ENCODE measurements at regions not wholly inside any gene's neighbourhood (a gene's known extent, or its start where the extent isn't known, plus 50 kb on each side); places are given as distances from the start of the nearest gene placed in this dataset.

GRCh38 chr13:109401307-109401706, 385.1 kb downstream of the IRS2 start:
- TF ChIP-seq, protein P1, sequence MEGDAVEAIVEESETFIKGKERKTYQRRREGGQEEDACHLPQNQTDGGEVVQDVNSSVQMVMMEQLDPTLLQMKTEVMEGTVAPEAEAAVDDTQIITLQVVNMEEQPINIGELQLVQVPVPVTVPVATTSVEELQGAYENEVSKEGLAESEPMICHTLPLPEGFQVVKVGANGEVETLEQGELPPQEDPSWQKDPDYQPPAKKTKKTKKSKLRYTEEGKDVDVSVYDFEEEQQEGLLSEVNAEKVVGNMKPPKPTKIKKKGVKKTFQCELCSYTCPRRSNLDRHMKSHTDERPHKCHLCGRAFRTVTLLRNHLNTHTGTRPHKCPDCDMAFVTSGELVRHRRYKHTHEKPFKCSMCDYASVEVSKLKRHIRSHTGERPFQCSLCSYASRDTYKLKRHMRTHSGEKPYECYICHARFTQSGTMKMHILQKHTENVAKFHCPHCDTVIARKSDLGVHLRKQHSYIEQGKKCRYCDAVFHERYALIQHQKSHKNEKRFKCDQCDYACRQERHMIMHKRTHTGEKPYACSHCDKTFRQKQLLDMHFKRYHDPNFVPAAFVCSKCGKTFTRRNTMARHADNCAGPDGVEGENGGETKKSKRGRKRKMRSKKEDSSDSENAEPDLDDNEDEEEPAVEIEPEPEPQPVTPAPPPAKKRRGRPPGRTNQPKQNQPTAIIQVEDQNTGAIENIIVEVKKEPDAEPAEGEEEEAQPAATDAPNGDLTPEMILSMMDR (conservative IDR thresholded peaks at IDR 0.05 in 1 of 2, IDR thresholded peaks at IDR 0.05 in 1 of 2; ENCODE audit: extremely low read depth in 1 of 2, insufficient read depth in 1 of 2, low read depth in 1 of 2, low read length in 2 of 2), result no peak
- TF ChIP-seq EZH2 (IDR thresholded peaks at IDR 0.05; ENCODE audit: borderline replicate concordance, low read length), result no peak

Data from mammary epithelial cell (primary cell).